GM12878 (cell line): ENCODE measurements at regions not wholly inside any gene's neighbourhood (a gene's known extent, or its start where the extent isn't known, plus 50 kb on each side); places are given as distances from the start of the nearest gene placed in this dataset.

Experiments
- ATAC-seq: fragments of 200-7000 bp; cut with Tn5 transposase; 3 replicates; pipeline ENCODE4 v1.9.1; 2020; ENCODE audit warnings: mild to moderate bottlenecking, moderate library complexity
- BruUV-seq: library from RNA; stranded (reverse); fragments of 400-500 nt; replicated peaks from 2 replicates; lab custom pipeline; 2021; lab: Mats Ljungman, UMichigan
- CTCF ChIA-PET: fragments of 300-600 bp; sonication (Branson Sonifier 250); formaldehyde crosslinking; extraction: SDS; loops from one replicate; lab custom pipeline; 2021; ENCODE audit warnings: inconsistent platforms; lab: Yijun Ruan, JAX
- POLR2A ChIA-PET: fragments of 350-600 bp; formaldehyde crosslinking; extraction: SDS; loops from one replicate; lab custom pipeline; 2021; ENCODE audit warnings: inconsistent platforms; lab: Charles Lee
- RAD21 ChIA-PET: fragments of 300-600 bp; sonication (Branson Sonifier 250); formaldehyde crosslinking; loops from one replicate; lab custom pipeline; 2023; ENCODE audit warnings: antibody characterized with exemption; ENCODE audit not compliant: unreplicated experiment; lab: Charles Lee
- SMC1A ChIA-PET: fragments of 300-600 bp; sonication (Branson Sonifier 250); formaldehyde crosslinking; loops from one replicate; lab custom pipeline; 2023; ENCODE audit not compliant: unreplicated experiment, uncharacterized antibody; lab: Charles Lee
- DNase-seq: peaks from one replicate; pipeline ENCODE4 v3.0.0-alpha.2; 2011; ENCODE audit warnings: low read depth, low spot score
- FAIRE-seq: peaks from 3 replicates; lab custom pipeline; 2011; peaks lifted over from hg19 to GRCh38; lab: Jason Lieb, UNC
- H2AFZ ChIP-seq: 2 replicates; pipeline ENCODE4 v1.6.0; 2011; ENCODE audit warnings: low read depth, low read length, control low read depth; ENCODE audit not compliant: control insufficient read depth
- H3K27ac ChIP-seq: 2 replicates; pipeline ENCODE4 v1.5.1; 2011; ENCODE audit warnings: control low read depth; ENCODE audit not compliant: control insufficient read depth, insufficient read depth
- H3K27me3 ChIP-seq, 2 experiments: replicated peaks in 1 of 2; 2 replicates each; pipeline versions ENCODE4 v1.6.0 to v1.6.1; 2011; ENCODE audit warnings: low read length in 1 of 2; ENCODE audit not compliant: control insufficient read depth in 2 of 2, insufficient read depth in 2 of 2
- H3K36me3 ChIP-seq, 2 experiments: 2 replicates each; pipeline ENCODE4 v1.5.1; 2011; ENCODE audit warnings: low read length in 1 of 2; ENCODE audit not compliant: control insufficient read depth in 2 of 2, insufficient read depth in 2 of 2
- H3K4me1 ChIP-seq: 2 replicates; pipeline ENCODE4 v1.6.1; 2011; ENCODE audit warnings: mild to moderate bottlenecking, low read length, moderate library complexity, mixed read lengths; ENCODE audit not compliant: control insufficient read depth, insufficient read depth
- H3K4me2 ChIP-seq: 2 replicates; pipeline ENCODE4 v1.6.0; 2011; ENCODE audit warnings: control low read depth; ENCODE audit not compliant: control insufficient read depth, insufficient read depth
- H3K4me3 ChIP-seq: fragments of 200-600 bp; sonication (generic); 2 replicates; pipeline ENCODE4 v1.5.1; 2016
- H3K79me2 ChIP-seq: 2 replicates; pipeline ENCODE4 v1.6.0; 2011; ENCODE audit warnings: low read length; ENCODE audit not compliant: control insufficient read depth, insufficient read depth
- H3K9ac ChIP-seq: 2 replicates; pipeline ENCODE4 v1.8.0; 2011; ENCODE audit warnings: low read length, control low read depth, mixed read lengths; ENCODE audit not compliant: control insufficient read depth, insufficient read depth
- H3K9me3 ChIP-seq: replicated peaks from 3 replicates; pipeline ENCODE4 v1.5.1; 2011; ENCODE audit warnings: mild to moderate bottlenecking, low read length; ENCODE audit not compliant: control insufficient read depth, insufficient read depth
- H4K20me1 ChIP-seq: 2 replicates; pipeline ENCODE4 v1.6.0; 2011; ENCODE audit not compliant: control insufficient read depth, insufficient read depth
- BACH1 ChIP-seq: fragments of 450-650 bp; IDR thresholded peaks from 2 replicates; pipeline ENCODE4 v1.6.1; 2017; ENCODE audit warnings: mild to moderate bottlenecking, borderline replicate concordance
- HCFC1 ChIP-seq: fragments of 150-350 bp; IDR thresholded peaks from 2 replicates; pipeline ENCODE4 v1.6.1; 2014; ENCODE audit warnings: low read length
- IKZF1 ChIP-seq: fragments of 450-650 bp; conservative IDR thresholded peaks from 2 replicates; pipeline ENCODE4 v1.6.1; 2017; ENCODE audit warnings: antibody characterized with exemption, mild to moderate bottlenecking
- MTA3 ChIP-seq: IDR thresholded peaks from 2 replicates; pipeline ENCODE4 v1.6.1; 2012; ENCODE audit warnings: low read length, inconsistent platforms, borderline replicate concordance
- MXI1 ChIP-seq: fragments of 150-350 bp; IDR thresholded peaks from 2 replicates; pipeline ENCODE4 v1.6.1; 2011; ENCODE audit warnings: low read depth, mild to moderate bottlenecking, inconsistent platforms, low read length, improper control_type of control experiment
- MYB ChIP-seq: fragments of 150-350 bp; IDR thresholded peaks from 2 replicates; pipeline ENCODE4 v1.6.1; 2014; ENCODE audit warnings: mild to moderate bottlenecking, low read depth, low read length, borderline replicate concordance
- POLR2AphosphoS5 ChIP-seq: IDR thresholded peaks from 2 replicates; pipeline ENCODE4 v1.6.1; 2011; ENCODE audit warnings: mild to moderate bottlenecking, low read length, inconsistent platforms
- RELA ChIP-seq: fragments of 450-650 bp; IDR thresholded peaks from 2 replicates; pipeline ENCODE4 v1.8.0; 2014; ENCODE audit warnings: borderline replicate concordance; ENCODE audit not compliant: partially characterized antibody
- USF2 ChIP-seq: IDR thresholded peaks from 2 replicates; pipeline ENCODE4 v1.6.1; 2011; ENCODE audit warnings: low read depth, low read length, improper control_type of control experiment, borderline replicate concordance
- ZNF274 ChIP-seq: IDR thresholded peaks from one replicate; pipeline ENCODE4 v1.8.0; 2011; ENCODE audit not compliant: insufficient read length, insufficient read depth
- WGBS: methylation state at CpG from one replicate; pipeline ENCODE4 v1.1.6; 2016; ENCODE audit warnings: low lambda C conversion rate; ENCODE audit not compliant: insufficient replicate concordance, insufficient coverage; ENCODE audit errors: missing lambda C conversion rate; 5-methylcytosine and 5-hydroxymethylcytosine counted together
- in situ Hi-C: fragments of 300-500 bp; cut with MboI; formaldehyde crosslinking; loops from 9 replicates; pipeline ENCODE4 v1.14.3; 2018; ENCODE audit warnings: mixed read lengths
- intact Hi-C: fragments of 100-400 bp; cut with micrococcal nuclease; formaldehyde crosslinking; loops from one replicate; pipeline ENCODE4 v1.14.2; 2022; ENCODE audit not compliant: unreplicated experiment

DNA sequence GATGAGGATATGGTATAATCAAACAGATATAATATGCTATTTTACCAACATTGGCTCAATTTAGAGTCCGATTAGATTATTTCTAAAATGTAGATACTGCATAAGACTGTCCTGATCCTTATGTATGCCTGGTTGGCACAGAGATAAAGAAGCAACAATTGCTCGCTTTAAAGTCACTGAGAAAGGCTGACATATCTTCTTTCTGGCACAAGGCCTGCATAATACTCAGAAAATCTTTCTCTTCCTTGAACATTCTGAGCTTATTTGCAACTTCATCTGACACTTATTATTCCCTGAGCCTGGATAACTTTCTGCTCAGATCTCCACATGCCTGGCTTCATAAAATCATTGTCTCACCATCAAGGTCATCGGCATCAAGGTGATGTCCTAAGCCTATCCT lies 219.3 kb upstream of the CDH9 start:
- Histone ChIP-seq H3K27me3 (no peaks in the 10 kb centered on the region), H2AFZ (no peak overlapping the region), H3K27ac (no peak overlapping the region), H3K9me3 (no peaks in the 10 kb centered on the region), H4K20me1 (no peaks in the 10 kb centered on the region), H3K9ac (no peak overlapping the region), H3K4me3 (no peak overlapping the region), H3K36me3 (no peaks in the 10 kb centered on the region), H3K4me1 (no peaks in the 10 kb centered on the region), H3K4me2 (no peak overlapping the region), H3K79me2 (no peaks in the 10 kb centered on the region)
- SMC1A ChIA-PET: no interaction called here
- no TSS peak for BruUV-seq
- DNase-seq: no peak
- in situ Hi-C loops (no loop called here), intact Hi-C loops (no loop called here)
- TF ChIP-seq ZNF274 (no peak), POLR2AphosphoS5 (no peak), IKZF1 (no peak), MYB (no peak), MXI1 (no peak), MTA3 (no peak), RELA (no peak), USF2 (no peak), HCFC1 (no peak), BACH1 (no peak)
- POLR2A ChIA-PET: no interaction called here
- ATAC-seq: no peak
- FAIRE-seq: no peak
- CTCF ChIA-PET: no interaction called here
- WGBS: 14% methylated on average over 3 of the region's 3 CpGs
- RAD21 ChIA-PET: no interaction called here
